ENCODE measurements at regions not wholly inside any gene's neighbourhood (a gene's known extent, or its start where the extent isn't known, plus 50 kb on each side); places are given as distances from the start of the nearest gene placed in this dataset.

DNA sequence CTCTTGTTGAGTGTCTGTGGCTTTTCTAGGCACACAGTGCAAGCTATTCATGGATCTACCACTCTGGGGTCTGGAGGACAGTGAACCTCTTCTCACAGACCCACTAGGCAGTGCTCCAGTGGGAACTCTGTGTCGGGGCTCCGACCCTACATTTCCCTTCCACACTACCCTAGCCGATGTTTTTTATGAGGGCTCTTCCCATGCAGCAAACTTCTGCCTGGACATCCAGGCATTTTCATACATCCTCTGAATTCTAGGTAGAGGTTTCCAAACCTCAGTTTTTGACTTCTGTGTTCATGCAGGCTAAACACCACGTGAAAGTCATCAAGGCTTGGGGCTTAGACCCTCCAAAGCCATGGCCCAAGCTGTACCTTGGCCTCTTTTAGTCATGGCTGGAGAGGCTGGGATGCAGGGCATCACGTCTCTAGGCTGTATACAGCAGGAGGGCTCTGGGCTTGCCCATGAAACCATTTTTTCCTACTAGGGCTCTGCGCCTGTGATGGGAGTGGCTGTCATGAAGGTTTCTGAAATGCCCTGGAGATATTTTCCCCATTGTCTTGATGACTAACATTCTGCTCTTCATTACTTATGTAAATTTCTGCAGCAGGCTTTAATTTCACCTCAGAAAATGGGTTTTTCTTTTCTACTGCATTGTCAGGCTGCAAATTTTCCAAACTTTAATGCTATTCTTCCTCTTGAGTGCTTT is 249.8 kb upstream of the CPEB2 start:
- no peak for DNase-seq

DNA sequence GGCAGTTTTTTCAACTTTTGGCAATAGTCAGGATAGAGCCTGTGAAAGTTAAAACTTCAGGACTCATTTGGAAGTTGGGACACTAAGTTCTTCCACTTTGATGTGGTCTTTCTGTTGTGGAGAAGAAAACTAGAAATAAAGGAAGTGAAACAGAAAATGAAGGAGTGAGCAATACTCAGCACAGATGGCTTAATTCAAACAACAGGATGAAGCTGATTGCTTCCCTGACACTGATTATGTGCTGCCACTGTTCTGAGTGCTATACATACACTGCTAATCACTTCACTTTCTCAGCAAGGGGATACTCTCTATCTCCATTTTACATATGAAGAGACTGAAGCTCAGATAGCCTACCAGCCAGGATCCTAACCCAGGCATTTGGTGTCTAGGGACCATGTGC is 235.1 kb upstream of the CPEB2 start:
- no peak for DNase-seq

DNA sequence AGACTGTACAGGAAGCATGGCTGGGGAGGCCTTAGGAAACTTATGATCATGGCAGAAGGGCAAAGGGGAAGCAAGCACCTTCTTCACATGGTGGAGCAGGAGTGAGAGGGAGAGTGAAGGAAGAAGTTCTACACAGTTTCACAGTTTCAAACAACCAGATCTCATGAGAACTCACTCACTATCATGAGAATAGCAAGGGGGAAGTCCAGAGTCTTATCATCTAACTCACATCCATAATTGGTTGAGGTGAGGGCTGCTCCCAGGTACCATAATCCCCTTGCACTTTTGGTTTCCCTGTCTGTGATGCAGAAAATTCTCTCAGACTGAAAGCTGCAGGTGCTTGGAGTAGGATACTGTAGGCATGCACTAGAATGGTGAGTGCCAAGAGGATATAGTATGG is 233.8 kb upstream of the CPEB2 start:
- no peak for DNase-seq

DNA sequence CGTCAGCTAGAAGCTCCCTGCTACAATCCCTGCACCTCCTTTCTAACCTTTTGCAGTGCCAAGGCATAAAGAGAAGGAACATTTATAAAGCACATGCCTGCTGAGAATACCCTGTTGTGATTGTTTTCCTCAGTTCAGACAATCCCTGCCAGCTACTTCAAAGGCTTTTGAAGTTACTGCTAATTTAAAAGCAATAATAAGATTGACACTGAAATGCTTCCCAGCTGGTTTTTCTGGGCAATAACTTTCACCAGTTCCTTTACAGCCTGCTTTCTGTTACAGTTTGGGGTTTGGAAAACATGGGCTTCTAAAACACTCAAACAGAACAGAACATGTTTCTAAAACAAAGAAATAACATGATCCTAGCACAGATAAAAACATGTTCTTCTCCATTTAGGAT is 232.3 kb upstream of the CPEB2 start:
- DNase-seq = no peak

GRCh38 chr4:14771094-14771493 is 231.2 kb upstream of the CPEB2 start:
- no peak for DNase-seq

GRCh38 chr4:14771504-14772175 is 230.6 kb upstream of the CPEB2 start:
- no peak for DNase-seq

DNA sequence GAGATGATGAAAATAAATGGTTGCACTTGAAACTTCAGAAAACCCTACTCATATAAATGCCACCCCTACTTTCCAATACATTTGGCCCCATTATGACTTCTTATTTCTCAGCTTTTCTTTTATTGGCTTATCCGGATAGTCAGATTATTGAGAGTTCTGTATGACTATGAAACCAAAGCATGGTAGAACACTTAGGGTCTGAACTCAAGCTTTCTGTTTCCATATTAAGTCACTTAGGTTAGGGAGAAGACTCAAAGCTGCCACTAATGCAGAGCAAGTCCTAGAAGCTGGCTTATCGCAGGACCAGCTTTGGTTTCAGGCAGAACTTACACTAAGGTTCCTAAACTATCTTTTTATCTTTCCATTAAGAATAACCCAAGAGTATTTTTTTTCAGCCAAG is 229.9 kb upstream of the CPEB2 start:
- no peak for DNase-seq

- DNase-seq = peak in 1 of 5 experiments; percentile 3
Observed at GRCh38 chr4:14783011-14783877, 219.0 kb upstream of the CPEB2 start.

DNA sequence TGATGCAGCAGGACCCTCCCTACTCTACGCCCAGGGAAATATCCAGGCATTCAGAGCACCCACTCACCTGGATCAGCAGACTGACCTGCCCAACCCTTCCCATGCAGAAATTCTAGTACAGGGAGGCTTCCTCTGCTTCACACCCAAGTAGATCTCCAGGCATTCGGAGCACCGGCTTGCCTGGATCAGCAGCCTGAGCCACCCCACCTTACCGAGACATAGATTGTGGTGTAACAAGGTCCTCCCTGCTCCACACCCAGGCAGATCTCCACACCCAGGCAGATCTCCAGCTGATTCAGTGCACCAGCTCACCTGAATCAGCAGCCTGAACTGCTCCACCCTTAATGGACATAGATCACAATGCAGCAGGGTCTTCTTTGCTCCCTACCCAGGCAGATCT is 215.1 kb upstream of the CPEB2 start:
- no peak for DNase-seq

GRCh38 chr4:14787894-14788293 is 214.4 kb upstream of the CPEB2 start:
- peak in 1 of 5 experiments; percentile 23 for DNase-seq

DNA sequence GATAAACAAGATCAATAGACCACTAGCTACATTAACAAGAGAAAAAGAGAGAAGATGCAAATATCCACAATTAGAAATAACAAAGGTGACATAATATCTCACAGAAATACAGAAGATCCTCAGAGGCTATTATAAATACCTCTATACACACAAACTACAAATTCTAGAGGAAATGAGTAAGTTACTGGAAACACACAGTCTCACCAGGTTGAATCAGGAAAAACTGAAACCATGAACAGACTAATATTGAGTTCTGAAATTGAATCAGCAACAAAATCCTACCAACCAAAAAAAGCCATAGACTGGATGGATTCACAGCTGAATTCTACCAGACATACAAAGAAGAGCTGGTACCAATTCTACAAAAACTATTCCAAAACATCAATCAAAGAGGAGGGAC is 211.8 kb upstream of the CPEB2 start:
- DNase-seq = no peak

DNA sequence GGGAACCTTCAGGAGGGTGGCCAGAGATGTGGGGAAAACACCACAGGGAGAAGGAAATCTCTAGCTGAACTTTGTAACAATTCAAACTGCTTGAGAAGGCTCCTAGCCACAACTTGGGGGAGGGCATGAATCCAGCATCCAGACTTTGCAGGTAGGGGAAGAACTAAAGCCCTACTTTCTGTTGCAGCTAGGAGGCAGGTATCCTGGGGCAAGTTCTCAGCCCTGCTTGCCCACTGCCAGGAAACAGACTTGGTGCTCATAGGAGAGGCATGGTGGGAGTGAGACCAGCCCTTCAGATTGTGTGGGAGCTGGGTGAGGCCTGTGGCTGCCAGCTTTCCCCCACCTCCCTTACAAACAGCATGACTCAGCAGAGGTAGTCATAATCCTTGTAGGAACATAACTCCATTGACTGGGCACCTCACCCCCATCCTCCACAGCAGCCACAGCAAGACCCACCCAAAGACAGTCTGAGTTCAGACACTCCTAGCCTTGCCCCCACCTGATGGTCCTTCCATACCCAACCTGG is 209.5 kb upstream of the CPEB2 start:
- no peak for DNase-seq

GRCh38 chr4:14800977-14801376 is 201.3 kb upstream of the CPEB2 start:
- no peak for DNase-seq

- no peak for DNase-seq
Observed at GRCh38 chr4:14802596-14802995, 199.7 kb upstream of the CPEB2 start.

- no peak for DNase-seq
Observed at GRCh38 chr4:14807856-14808255, 194.4 kb upstream of the CPEB2 start.

DNA sequence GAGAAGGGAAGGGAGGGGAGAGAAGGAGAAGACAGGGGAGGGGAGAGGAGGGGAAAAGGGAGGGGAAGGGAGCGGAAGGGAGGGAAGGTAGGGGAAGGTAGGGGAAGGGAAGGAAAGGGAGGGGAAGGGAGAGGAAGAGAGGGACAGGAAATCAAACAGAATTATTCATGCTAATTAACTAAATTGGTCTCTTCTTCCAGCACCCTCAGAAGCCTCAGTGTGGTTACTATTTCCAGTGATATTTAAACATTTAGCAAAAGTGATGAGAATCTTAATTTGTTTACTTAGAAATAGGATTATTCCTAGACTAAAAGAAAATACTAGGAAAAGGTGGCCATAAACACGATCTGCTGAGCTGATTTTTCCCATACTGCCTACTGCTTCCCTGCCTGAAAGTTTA is 193.1 kb upstream of the CPEB2 start:
- DNase-seq = no peak

GRCh38 chr4:14810121-14810520 is 192.2 kb upstream of the CPEB2 start:
- no peak for DNase-seq

DNA sequence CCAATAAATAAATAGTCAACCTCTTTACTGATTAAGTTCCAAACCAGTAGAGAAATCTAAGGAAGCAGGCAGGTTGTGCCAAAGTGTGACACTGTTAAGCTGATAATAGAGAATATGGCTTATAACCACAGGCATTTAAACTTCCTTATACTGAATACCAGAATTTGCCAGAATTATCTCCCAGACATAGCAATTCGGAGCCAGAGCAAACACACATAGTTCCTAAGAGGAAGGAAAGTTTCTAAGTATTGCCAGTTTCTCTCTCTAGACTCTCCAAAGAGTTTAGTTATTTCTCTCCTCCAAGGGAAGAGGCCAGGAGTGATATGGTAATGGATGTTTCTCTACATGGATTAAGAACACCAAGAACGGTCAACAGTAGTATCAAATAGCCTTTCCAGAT is 191.7 kb upstream of the CPEB2 start:
- no peak for DNase-seq

DNA sequence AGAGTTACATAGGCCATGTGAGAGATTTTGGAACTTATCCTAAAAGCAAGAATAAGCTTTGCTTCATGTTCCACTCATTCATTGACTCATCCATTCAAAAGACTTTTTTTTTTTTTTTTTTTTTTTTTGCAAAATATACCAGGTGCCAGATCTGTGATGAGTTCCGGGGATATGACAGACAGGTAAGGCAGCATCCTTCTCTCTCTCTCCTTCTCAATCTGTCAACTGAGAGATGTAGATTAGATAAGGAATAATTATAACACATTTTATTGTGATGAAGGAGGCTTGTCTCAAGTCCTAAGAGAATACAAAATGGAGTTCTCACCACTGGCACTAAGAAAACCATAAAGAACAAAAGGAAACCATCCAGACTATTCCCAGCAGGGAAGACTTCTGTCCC is 190.2 kb upstream of the CPEB2 start:
- DNase-seq = no peak

DNA sequence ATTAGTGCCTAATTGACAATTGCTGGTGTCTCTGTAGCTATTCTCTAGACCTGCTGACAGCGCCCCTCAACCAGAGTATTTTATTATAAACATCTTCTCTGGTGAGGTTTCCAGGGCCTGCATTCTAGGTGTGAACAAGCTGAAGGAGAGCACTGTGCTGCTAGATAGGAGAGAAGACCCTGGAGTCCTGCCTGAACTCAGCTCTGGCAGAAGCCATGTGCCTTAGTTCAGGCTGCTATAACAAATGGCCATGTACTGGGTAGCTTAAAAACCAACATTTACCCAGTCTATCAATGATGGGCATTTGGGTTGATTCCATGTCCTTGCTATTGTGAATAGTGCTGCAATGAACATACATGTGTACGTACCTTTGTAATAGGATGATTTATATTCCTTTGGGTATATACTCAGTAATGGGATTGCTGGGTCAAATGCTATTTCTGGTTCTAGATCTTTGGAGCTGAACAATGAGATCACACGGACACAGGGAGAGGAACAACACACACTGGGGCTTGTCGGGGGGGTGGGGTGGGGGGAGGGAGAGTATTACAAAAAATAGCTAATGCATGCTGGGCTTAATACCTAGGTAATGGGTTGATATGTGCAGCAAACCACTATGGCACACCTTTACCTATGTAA is 185.5 kb upstream of the CPEB2 start:
- DNase-seq = no peak

DNA sequence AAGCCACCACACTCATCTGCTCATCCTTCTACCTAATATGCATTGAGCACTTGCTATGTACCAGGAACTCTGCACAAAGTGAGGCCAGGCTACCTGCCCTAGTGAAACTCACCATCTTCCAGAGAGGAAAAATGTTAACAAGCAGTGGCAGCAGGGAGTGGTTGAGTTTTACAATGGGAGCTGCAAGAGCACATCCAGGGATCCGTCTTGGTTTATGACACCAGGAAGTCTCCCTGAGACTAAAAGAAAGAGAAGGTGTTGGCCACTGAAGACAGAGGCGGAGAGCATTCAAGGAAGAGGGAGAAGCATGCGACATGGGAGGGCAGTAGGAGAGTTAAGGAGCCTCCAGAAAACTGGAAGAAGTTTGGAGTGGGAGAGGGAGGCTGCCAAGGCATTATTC is 178.1 kb upstream of the CPEB2 start:
- no peak for DNase-seq

DNA sequence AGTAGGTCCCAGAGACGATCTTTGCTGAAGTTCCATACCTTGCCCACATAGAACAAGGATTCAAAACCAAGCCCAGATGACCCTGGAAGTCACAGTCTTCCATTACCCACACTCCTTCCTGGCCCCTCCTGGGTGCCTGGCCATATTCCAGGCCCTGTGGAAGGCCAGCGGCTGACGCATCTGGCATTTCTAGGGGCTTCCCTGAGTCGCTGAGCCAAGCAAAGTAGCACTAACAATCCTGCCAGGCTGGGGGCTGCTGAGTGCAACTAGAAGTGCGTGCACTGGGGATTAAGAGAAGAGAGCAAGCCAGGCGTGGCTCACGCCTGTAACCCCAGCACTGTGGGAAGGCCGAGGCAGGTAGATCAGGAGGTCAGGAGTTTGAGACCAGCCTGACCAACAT is 175.2 kb upstream of the CPEB2 start:
- no peak for DNase-seq

DNA sequence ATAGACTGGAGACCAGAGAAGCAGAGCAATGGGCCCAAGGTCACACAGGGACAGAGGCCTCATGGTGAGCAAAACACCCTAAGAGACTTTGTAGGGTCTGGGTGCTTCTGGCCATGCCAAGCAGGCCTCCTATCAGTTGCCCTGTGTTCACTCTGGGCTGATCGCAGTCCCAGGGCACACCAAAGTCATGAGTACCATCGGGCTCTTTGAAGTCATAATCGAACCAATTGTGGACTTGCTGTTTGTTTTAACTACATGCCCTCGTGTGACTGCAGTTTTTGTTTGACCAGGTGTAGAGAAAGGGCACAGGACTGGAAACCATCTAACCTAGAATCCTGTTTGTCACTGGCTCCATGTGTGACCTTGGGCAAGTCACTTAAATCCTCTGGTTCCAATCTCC is 172.5 kb upstream of the CPEB2 start:
- DNase-seq = no peak
